DOHH2 (cell line): ENCODE measurements at regions not wholly inside any gene's neighbourhood (a gene's known extent, or its start where the extent isn't known, plus 50 kb on each side); places are given as distances from the start of the nearest gene placed in this dataset.
"Not testable (repeated sequence)": the region's sequence is repeated elsewhere in the genome, so short reads cannot be mapped to it uniquely, and the experiment has no call there.

Source experiments
- H3F3A ChIP-seq: fragments of 200-600 bp; sonication (generic), shearing (Covaris generic); 2 replicates; pipeline ENCODE4 v1.6.0; 2016; ENCODE audit warnings: antibody characterized with exemption, mild to moderate bottlenecking; ENCODE audit not compliant: control insufficient read depth, insufficient read depth
- H3K27ac ChIP-seq: fragments of 200-600 bp; sonication (generic); 2 replicates; pipeline ENCODE4 v1.5.1; 2014; ENCODE audit warnings: low read depth, mild to moderate bottlenecking, low read length, moderate library complexity
- H3K27me3 ChIP-seq: fragments of 200-600 bp; sonication (generic); 2 replicates; pipeline ENCODE4 v1.6.1; 2014; ENCODE audit warnings: mild to moderate bottlenecking, low read length, mixed read lengths; ENCODE audit not compliant: control insufficient read depth
- H3K36me3 ChIP-seq: fragments of 200-600 bp; sonication (generic); 2 replicates; pipeline ENCODE4 v1.6.1; 2014; ENCODE audit warnings: mild to moderate bottlenecking, low read length, moderate library complexity, mixed read lengths; ENCODE audit not compliant: control insufficient read depth
- H3K4me1 ChIP-seq: fragments of 200-600 bp; sonication (generic); 2 replicates; pipeline ENCODE4 v1.6.1; 2014; ENCODE audit warnings: mild to moderate bottlenecking, low read length, mixed read lengths; ENCODE audit not compliant: control insufficient read depth
- H3K4me2 ChIP-seq: fragments of 200-600 bp; sonication (generic); 2 replicates; pipeline ENCODE4 v1.6.0; 2014; ENCODE audit warnings: mild to moderate bottlenecking, low read length, moderate library complexity
- H3K4me3 ChIP-seq: fragments of 200-600 bp; sonication (generic); 2 replicates; pipeline ENCODE4 v1.5.1; 2014; ENCODE audit warnings: mild to moderate bottlenecking, low read length, mixed read lengths
- H3K79me2 ChIP-seq: fragments of 200-600 bp; sonication (generic); 2 replicates; pipeline ENCODE4 v1.6.1; 2014; ENCODE audit warnings: mild to moderate bottlenecking, low read length, mixed read lengths; ENCODE audit not compliant: control insufficient read depth
- H3K9me2 ChIP-seq: fragments of 200-600 bp; sonication (generic); replicated peaks from 2 replicates; pipeline ENCODE4 v1.6.1; 2014; ENCODE audit warnings: mild to moderate bottlenecking, low read length, mixed read lengths; ENCODE audit not compliant: control insufficient read depth
- H3K9me3 ChIP-seq: fragments of 200-600 bp; sonication (generic); 2 replicates; pipeline ENCODE4 v1.6.1; 2014; ENCODE audit warnings: antibody characterized with exemption, low read length, mixed read lengths; ENCODE audit not compliant: control insufficient read depth, insufficient read depth
- H4K20me1 ChIP-seq: fragments of 200-600 bp; sonication (generic); 2 replicates; pipeline ENCODE4 v1.6.0; 2014; ENCODE audit warnings: low read depth, mild to moderate bottlenecking, antibody characterized with exemption, low read length, moderate library complexity; ENCODE audit not compliant: control insufficient read depth, insufficient read depth
- EZH2phosphoT487 ChIP-seq: fragments of 200-600 bp; sonication (generic); IDR thresholded peaks from 2 replicates; pipeline ENCODE4 v1.6.1; 2017; ENCODE audit warnings: borderline replicate concordance, mild to moderate bottlenecking, antibody characterized with exemption, low read length, moderate library complexity, mixed read lengths
- TF ChIP-seq, protein P1 (sequence below): fragments of 200-600 bp; sonication (generic); IDR thresholded peaks from one replicate; pipeline ENCODE4 v1.5.1; 2014; ENCODE audit warnings: antibody characterized with exemption, mild to moderate bottlenecking, low read depth, low read length; ENCODE audit not compliant: poor library complexity, severe bottlenecking

DNA sequence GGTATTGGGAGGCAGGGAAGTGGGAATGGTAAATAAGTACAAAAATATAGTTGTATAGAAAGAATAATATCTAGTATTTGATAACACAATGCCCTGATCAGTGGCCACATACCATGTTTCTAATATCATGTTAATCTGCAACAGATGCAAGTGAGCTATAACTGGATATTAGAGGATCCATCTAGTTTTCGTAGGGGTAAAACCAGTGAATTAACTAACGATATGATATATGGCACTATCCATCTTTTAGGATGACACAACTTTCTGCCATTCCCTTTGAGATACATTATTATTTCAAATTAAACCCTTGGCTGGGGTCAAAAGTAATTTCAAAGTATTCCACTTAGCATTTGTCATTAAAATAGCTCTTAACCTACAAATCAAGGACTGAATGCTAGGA, 1686.2 kb downstream of the SLITRK1 start:
- no peak overlapping the region for H3K4me3 ChIP-seq
- H3F3A ChIP-seq = no peaks in the 10 kb centered on the region
- no peak overlapping the region for H3K4me2 ChIP-seq
- no peaks in the 10 kb centered on the region for H3K9me2 ChIP-seq
- no peaks in the 10 kb centered on the region for H3K79me2 ChIP-seq
- no peaks in the 10 kb centered on the region for H3K27me3 ChIP-seq
- no peaks in the 10 kb centered on the region for H3K4me1 ChIP-seq
- H4K20me1 ChIP-seq = no peaks in the 10 kb centered on the region
- no peak for TF ChIP-seq EZH2phosphoT487
- TF ChIP-seq, protein P1, sequence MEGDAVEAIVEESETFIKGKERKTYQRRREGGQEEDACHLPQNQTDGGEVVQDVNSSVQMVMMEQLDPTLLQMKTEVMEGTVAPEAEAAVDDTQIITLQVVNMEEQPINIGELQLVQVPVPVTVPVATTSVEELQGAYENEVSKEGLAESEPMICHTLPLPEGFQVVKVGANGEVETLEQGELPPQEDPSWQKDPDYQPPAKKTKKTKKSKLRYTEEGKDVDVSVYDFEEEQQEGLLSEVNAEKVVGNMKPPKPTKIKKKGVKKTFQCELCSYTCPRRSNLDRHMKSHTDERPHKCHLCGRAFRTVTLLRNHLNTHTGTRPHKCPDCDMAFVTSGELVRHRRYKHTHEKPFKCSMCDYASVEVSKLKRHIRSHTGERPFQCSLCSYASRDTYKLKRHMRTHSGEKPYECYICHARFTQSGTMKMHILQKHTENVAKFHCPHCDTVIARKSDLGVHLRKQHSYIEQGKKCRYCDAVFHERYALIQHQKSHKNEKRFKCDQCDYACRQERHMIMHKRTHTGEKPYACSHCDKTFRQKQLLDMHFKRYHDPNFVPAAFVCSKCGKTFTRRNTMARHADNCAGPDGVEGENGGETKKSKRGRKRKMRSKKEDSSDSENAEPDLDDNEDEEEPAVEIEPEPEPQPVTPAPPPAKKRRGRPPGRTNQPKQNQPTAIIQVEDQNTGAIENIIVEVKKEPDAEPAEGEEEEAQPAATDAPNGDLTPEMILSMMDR = no peak
- H3K9me3 ChIP-seq = no peaks in the 10 kb centered on the region
- no peaks in the 10 kb centered on the region for H3K36me3 ChIP-seq
- H3K27ac ChIP-seq = no peak overlapping the region

DNA sequence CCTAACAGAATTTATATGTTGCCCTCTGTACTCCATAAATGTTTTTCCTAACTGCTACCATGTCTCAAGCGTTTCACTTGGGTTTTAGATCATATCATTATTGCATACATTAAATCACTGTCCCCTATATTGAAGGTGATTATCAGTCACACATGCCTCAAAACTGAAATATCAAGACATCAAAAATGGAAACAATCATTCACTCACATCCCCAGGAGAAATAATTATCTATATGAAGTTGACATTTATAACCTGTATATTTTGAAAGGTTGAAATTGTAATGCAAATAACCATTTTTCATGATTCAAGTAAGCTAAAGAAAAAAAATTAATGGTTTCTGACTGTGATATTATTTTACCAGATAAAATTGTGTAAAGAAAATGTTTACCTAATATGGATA, 1695.0 kb downstream of the SLITRK1 start:
- TF ChIP-seq, protein P1 = no peak
- no peak for TF ChIP-seq EZH2phosphoT487
- H3K9me3 ChIP-seq = no peaks in the 10 kb centered on the region
- no peaks in the 10 kb centered on the region for H3K4me1 ChIP-seq
- H3K4me3 ChIP-seq = no peak overlapping the region
- no peaks in the 10 kb centered on the region for H3K9me2 ChIP-seq
- no peaks in the 10 kb centered on the region for H3K27me3 ChIP-seq
- H3F3A ChIP-seq = no peaks in the 10 kb centered on the region
- H4K20me1 ChIP-seq = no peaks in the 10 kb centered on the region
- no peak overlapping the region for H3K27ac ChIP-seq
- H3K36me3 ChIP-seq = no peaks in the 10 kb centered on the region
- no peak overlapping the region for H3K4me2 ChIP-seq
- no peaks in the 10 kb centered on the region for H3K79me2 ChIP-seq

DNA sequence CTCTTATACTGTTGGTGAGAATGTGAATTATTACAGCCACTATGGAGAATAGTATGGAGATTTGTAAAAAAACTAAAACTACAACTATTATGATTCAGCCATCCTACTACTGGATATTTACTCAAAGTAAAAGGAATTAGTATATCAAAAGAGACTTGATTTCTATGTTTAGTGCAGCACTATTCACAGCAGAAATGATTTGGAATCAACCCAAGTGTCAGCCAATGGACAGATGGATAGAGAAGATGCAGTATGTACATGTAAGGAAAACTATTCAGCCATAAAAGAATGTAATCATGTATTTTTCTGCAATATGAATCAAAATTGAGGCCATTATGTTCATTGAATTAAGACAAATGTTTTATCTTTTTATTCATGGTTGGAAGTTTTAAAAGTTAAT, 1705.5 kb downstream of the SLITRK1 start:
- H3K9me3 ChIP-seq = no peaks in the 10 kb centered on the region
- no peak overlapping the region for H3K27ac ChIP-seq
- no peaks in the 10 kb centered on the region for H3K27me3 ChIP-seq
- H3K9me2 ChIP-seq = no peaks in the 10 kb centered on the region
- no peaks in the 10 kb centered on the region for H4K20me1 ChIP-seq
- H3K79me2 ChIP-seq = no peaks in the 10 kb centered on the region
- H3K4me3 ChIP-seq = no peak overlapping the region
- H3K36me3 ChIP-seq = no peaks in the 10 kb centered on the region
- no peaks in the 10 kb centered on the region for H3K4me1 ChIP-seq
- no peak for TF ChIP-seq EZH2phosphoT487
- TF ChIP-seq, protein P1 = no peak
- no peak overlapping the region for H3K4me2 ChIP-seq
- no peaks in the 10 kb centered on the region for H3F3A ChIP-seq

- H3K9me3 ChIP-seq = no peaks in the 10 kb centered on the region
- H3K27ac ChIP-seq = no peak overlapping the region
- H3K9me2 ChIP-seq = no peaks in the 10 kb centered on the region
- H3K4me2 ChIP-seq = no peak overlapping the region
- no peaks in the 10 kb centered on the region for H3F3A ChIP-seq
- H4K20me1 ChIP-seq = no peaks in the 10 kb centered on the region
- no peaks in the 10 kb centered on the region for H3K36me3 ChIP-seq
- no peak for TF ChIP-seq EZH2phosphoT487
- TF ChIP-seq, protein P1 = no peak
- H3K27me3 ChIP-seq = no peaks in the 10 kb centered on the region
- H3K4me1 ChIP-seq = no peaks in the 10 kb centered on the region
- no peak overlapping the region for H3K4me3 ChIP-seq
- H3K79me2 ChIP-seq = no peaks in the 10 kb centered on the region
Measured at GRCh38 chr13:82165396-82166174, 1716.7 kb downstream of the SLITRK1 start.

DNA sequence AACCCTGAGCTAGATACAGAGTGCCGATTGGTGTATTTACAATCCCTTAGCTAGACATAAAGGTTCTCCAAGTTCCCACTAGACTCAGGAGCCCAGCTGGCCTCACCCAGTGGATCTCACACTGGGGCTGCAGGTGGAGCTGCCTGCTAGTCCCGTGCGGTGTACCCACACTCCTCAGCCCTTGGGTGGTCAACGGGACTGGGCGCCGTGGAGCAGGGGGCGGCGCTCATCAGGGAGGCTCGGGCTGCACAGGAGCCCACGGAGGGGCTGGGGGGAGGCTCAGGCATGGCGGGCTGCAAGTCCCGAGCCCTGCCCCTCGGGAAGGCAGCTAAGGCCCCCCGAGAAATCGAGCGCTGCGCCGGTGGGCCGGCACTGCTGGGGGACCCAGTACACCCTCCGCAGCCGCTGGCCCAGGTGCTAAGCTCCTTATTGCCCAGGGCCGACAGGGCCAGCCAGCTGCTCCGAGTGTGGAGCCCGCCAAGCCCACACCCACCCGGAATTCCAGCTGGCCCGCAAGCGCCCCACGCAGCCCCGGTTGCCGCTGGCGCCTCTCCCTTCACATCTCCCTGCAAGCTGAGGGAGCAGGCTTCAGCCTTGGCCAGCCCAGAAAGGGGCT, 1717.4 kb downstream of the SLITRK1 start:
- not testable (repeated sequence) for H3K4me1 ChIP-seq, H3K36me3 ChIP-seq, H3K79me2 ChIP-seq, H3K4me2 ChIP-seq, H3K9me3 ChIP-seq, H3K27ac ChIP-seq, H3F3A ChIP-seq, H3K9me2 ChIP-seq, H4K20me1 ChIP-seq, H3K4me3 ChIP-seq, H3K27me3 ChIP-seq
